SKM-1 (cell line): ENCODE measurements at regions not wholly inside any gene's neighbourhood (a gene's known extent, or its start where the extent isn't known, plus 50 kb on each side); places are given as distances from the start of the nearest gene placed in this dataset.

Source experiments
- DNase-seq: peaks from one replicate; lab custom pipeline; 2025; ENCODE audit not compliant: unreplicated experiment; lab: John Stamatoyannopoulos, UW

GRCh38 chr4:144302704-144303536 lies 162.4 kb upstream of the GYPA start:
- no peak for DNase-seq

- no peak for DNase-seq
Observed at GRCh38 chr4:144304025-144304424, 163.5 kb upstream of the GYPA start.

GRCh38 chr4:144310535-144310934 lies 170.0 kb upstream of the GYPA start:
- no peak for DNase-seq

GRCh38 chr4:144313370-144313769 lies 172.9 kb upstream of the GYPA start:
- DNase-seq = no peak

GRCh38 chr4:144316869-144317268 lies 176.4 kb upstream of the GYPA start:
- DNase-seq = no peak

GRCh38 chr4:144318797-144319196 lies 178.3 kb upstream of the GYPA start:
- DNase-seq = no peak

GRCh38 chr4:144336633-144337032 lies 196.1 kb upstream of the GYPA start:
- no peak for DNase-seq

- peak; percentile 78 for DNase-seq
Observed at GRCh38 chr4:144338148-144338547, 197.6 kb upstream of the GYPA start.

GRCh38 chr4:144338834-144339233 lies 198.3 kb upstream of the GYPA start:
- DNase-seq = no peak

GRCh38 chr4:144340931-144341330 lies 200.4 kb upstream of the GYPA start:
- DNase-seq = no peak

GRCh38 chr4:144342949-144343760 lies 202.6 kb upstream of the GYPA start:
- DNase-seq = no peak

GRCh38 chr4:144347121-144347520 lies 206.6 kb upstream of the GYPA start:
- no peak for DNase-seq

- DNase-seq = no peak
Observed at GRCh38 chr4:144350706-144351105, 210.2 kb upstream of the GYPA start.

- no peak for DNase-seq
Observed at GRCh38 chr4:144351306-144351705, 210.8 kb upstream of the GYPA start.

- no peak for DNase-seq
Observed at GRCh38 chr4:144353292-144353691, 212.8 kb upstream of the GYPA start.

GRCh38 chr4:144355811-144356757 lies 215.6 kb upstream of the GYPA start:
- DNase-seq = peak; percentile 33

GRCh38 chr4:144356941-144357381 lies 216.4 kb upstream of the GYPA start:
- DNase-seq = no peak

- no peak for DNase-seq
Observed at GRCh38 chr4:144357975-144358374, 217.5 kb upstream of the GYPA start.

GRCh38 chr4:144360146-144360793 lies 219.8 kb upstream of the GYPA start:
- DNase-seq = no peak

GRCh38 chr4:144362366-144362765 lies 221.8 kb upstream of the GYPA start:
- no peak for DNase-seq

- no peak for DNase-seq
Observed at GRCh38 chr4:144363890-144364289, 223.4 kb upstream of the GYPA start.
